ENCODE measurements at regions not wholly inside any gene's neighbourhood (a gene's known extent, or its start where the extent isn't known, plus 50 kb on each side); places are given as distances from the start of the nearest gene placed in this dataset.

GRCh38 chr9:96122751-96123150 lies 179.2 kb downstream of the HSD17B3 start:
- TF ChIP-seq, protein P1, sequence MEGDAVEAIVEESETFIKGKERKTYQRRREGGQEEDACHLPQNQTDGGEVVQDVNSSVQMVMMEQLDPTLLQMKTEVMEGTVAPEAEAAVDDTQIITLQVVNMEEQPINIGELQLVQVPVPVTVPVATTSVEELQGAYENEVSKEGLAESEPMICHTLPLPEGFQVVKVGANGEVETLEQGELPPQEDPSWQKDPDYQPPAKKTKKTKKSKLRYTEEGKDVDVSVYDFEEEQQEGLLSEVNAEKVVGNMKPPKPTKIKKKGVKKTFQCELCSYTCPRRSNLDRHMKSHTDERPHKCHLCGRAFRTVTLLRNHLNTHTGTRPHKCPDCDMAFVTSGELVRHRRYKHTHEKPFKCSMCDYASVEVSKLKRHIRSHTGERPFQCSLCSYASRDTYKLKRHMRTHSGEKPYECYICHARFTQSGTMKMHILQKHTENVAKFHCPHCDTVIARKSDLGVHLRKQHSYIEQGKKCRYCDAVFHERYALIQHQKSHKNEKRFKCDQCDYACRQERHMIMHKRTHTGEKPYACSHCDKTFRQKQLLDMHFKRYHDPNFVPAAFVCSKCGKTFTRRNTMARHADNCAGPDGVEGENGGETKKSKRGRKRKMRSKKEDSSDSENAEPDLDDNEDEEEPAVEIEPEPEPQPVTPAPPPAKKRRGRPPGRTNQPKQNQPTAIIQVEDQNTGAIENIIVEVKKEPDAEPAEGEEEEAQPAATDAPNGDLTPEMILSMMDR (IDR thresholded peaks at IDR 0.05; ENCODE audit: extremely low read depth in 1 of 2, insufficient read depth in 1 of 2, low read depth in 1 of 2, low read length in 2 of 2), result no peak
- TF ChIP-seq POLR2A (IDR thresholded peaks at IDR 0.05; ENCODE audit: low read depth, low read length) (no peak), MAX (IDR thresholded peaks at IDR 0.05; ENCODE audit: insufficient read depth, insufficient read length) (no peak), JUN (IDR thresholded peaks at IDR 0.05; ENCODE audit: borderline replicate concordance, insufficient read depth, insufficient read length, low read depth) (no peak), EZH2 (IDR thresholded peaks at IDR 0.05; ENCODE audit: borderline replicate concordance, low read depth, low read length, severe bottlenecking) (no peak), GATA2 (IDR thresholded peaks at IDR 0.05; ENCODE audit: insufficient read depth, insufficient read length, low read depth, low read length) (no peak), MYC (IDR thresholded peaks at IDR 0.05; ENCODE audit: low read depth, low read length) (no peak)

All from endothelial cell of umbilical vein (primary cell).